Liver (tissue), 8 donors: ENCODE measurements at regions not wholly inside any gene's neighbourhood (a gene's known extent, or its start where the extent isn't known, plus 50 kb on each side); places are given as distances from the start of the nearest gene placed in this dataset.

Experiments
- DNase-seq: peaks from one replicate; pipeline ENCODE4 v3.0.0-alpha.2; 2017; ENCODE audit warnings: low spot score
- H3K27ac ChIP-seq, 2 donors: one replicate each; pipeline ENCODE4 v1.7.0; 2013; ENCODE audit warnings: inconsistent platforms in 2 of 2, low read length in 2 of 2, control low read depth in 1 of 2, low read depth in 1 of 2, mild to moderate bottlenecking in 1 of 2
- H3K27me3 ChIP-seq, 4 donors: one replicate each; pipeline versions ENCODE4 v1.6.1 to v1.7.0; 2013; ENCODE audit warnings: low read length in 3 of 4, inconsistent platforms in 1 of 4, mild to moderate bottlenecking in 1 of 4, moderate library complexity in 1 of 4; ENCODE audit not compliant: control insufficient read depth in 4 of 4, insufficient read depth in 4 of 4
- H3K36me3 ChIP-seq, 4 donors: one replicate each; pipeline versions ENCODE4 v1.6.1 to v1.7.0; 2013; ENCODE audit warnings: low read length in 3 of 4, mild to moderate bottlenecking in 3 of 4, low read depth in 1 of 4, moderate library complexity in 1 of 4; ENCODE audit not compliant: control insufficient read depth in 4 of 4, insufficient read depth in 3 of 4
- H3K4me1 ChIP-seq, 4 donors: one replicate each; pipeline versions ENCODE4 v1.6.1 to v1.7.0; 2013; ENCODE audit warnings: low read length in 3 of 4, mild to moderate bottlenecking in 3 of 4, moderate library complexity in 1 of 4; ENCODE audit not compliant: control insufficient read depth in 4 of 4, insufficient read depth in 4 of 4
- H3K4me3 ChIP-seq, 3 donors: one replicate each; pipeline versions ENCODE4 v1.6.1 to v1.7.0; 2013; ENCODE audit warnings: low read length in 3 of 3, control low read depth in 1 of 3, low read depth in 1 of 3, mild to moderate bottlenecking in 1 of 3
- H3K9ac ChIP-seq, 2 donors: one replicate each; pipeline ENCODE4 v1.7.0; 2013; ENCODE audit warnings: low read length in 2 of 2, mild to moderate bottlenecking in 2 of 2, moderate library complexity in 2 of 2, control low read depth in 1 of 2, low read depth in 1 of 2
- H3K9me3 ChIP-seq, 4 donors: one replicate each; pipeline versions ENCODE4 v1.6.1 to v1.7.0; 2013; ENCODE audit warnings: low read length in 3 of 4; ENCODE audit not compliant: control insufficient read depth in 4 of 4
- EGR1 ChIP-seq, 2 donors: IDR thresholded peaks; 2 replicates each; pipeline ENCODE4 v1.6.1; 2016 to 2018; ENCODE audit warnings: antibody characterized with exemption in 2 of 2, low read depth in 2 of 2
- FOXA1 ChIP-seq: IDR thresholded peaks from 2 replicates; pipeline ENCODE4 v1.6.1; 2016; ENCODE audit warnings: antibody characterized with exemption
- FOXA2 ChIP-seq: IDR thresholded peaks from 2 replicates; pipeline ENCODE4 v1.6.1; 2016; ENCODE audit warnings: antibody characterized with exemption
- GABPA ChIP-seq, 2 donors: IDR thresholded peaks in 1 of 2; conservative IDR thresholded peaks in 1 of 2; 2 replicates each; pipeline ENCODE4 v1.6.1; 2016; ENCODE audit warnings: antibody characterized with exemption in 2 of 2, mild to moderate bottlenecking in 1 of 2, moderate library complexity in 1 of 2
- HNF4A ChIP-seq, 2 donors: conservative IDR thresholded peaks; 2 replicates each; pipeline ENCODE4 v1.6.1; 2016; ENCODE audit warnings: antibody characterized with exemption in 2 of 2, mild to moderate bottlenecking in 2 of 2
- HNF4G ChIP-seq: IDR thresholded peaks from 2 replicates; pipeline ENCODE4 v1.6.1; 2016; ENCODE audit warnings: antibody characterized with exemption
- JUND ChIP-seq, 2 donors: IDR thresholded peaks; 2 replicates each; pipeline ENCODE4 v1.6.1; 2016; ENCODE audit warnings: antibody characterized with exemption in 2 of 2
- MAX ChIP-seq: IDR thresholded peaks from 2 replicates; pipeline ENCODE4 v1.6.1; 2016; ENCODE audit warnings: antibody characterized with exemption
- NR2F2 ChIP-seq: IDR thresholded peaks from 2 replicates; pipeline ENCODE4 v1.6.1; 2016; ENCODE audit warnings: antibody characterized with exemption
- RAD21 ChIP-seq, 2 donors: IDR thresholded peaks; 2 replicates each; pipeline ENCODE4 v1.6.1; 2016; ENCODE audit warnings: antibody characterized with exemption in 2 of 2, mild to moderate bottlenecking in 2 of 2
- RXRA ChIP-seq, 2 donors: IDR thresholded peaks; 2 replicates each; pipeline ENCODE4 v1.6.1; 2017 to 2018; ENCODE audit warnings: antibody characterized with exemption in 2 of 2, mild to moderate bottlenecking in 1 of 2
- SP1 ChIP-seq: IDR thresholded peaks from 2 replicates; pipeline ENCODE4 v1.6.1; 2018; ENCODE audit warnings: antibody characterized with exemption, mild to moderate bottlenecking
- TAF1 ChIP-seq: conservative IDR thresholded peaks from 2 replicates; pipeline ENCODE4 v1.6.1; 2016; ENCODE audit warnings: antibody characterized with exemption, mild to moderate bottlenecking
- YY1 ChIP-seq: IDR thresholded peaks from 2 replicates; pipeline ENCODE4 v1.6.1; 2016; ENCODE audit warnings: antibody characterized with exemption, mild to moderate bottlenecking
- ZBTB33 ChIP-seq: IDR thresholded peaks from 2 replicates; pipeline ENCODE4 v1.6.1; 2016; ENCODE audit warnings: antibody characterized with exemption
- WGBS: extraction: QIAGEN DNeasy Blood & Tissue Kit; methylation state at CpG from one replicate; pipeline ENCODE4 v1.1.7; 2013; 5-methylcytosine and 5-hydroxymethylcytosine counted together
- TF ChIP-seq, protein P1 (sequence below): IDR thresholded peaks from 2 replicates; pipeline ENCODE4 v1.6.1; 2016; ENCODE audit warnings: antibody characterized with exemption, mild to moderate bottlenecking
- TF ChIP-seq, protein P2 (sequence below): IDR thresholded peaks from 2 replicates; pipeline ENCODE4 v1.6.1; 2016; ENCODE audit warnings: antibody characterized with exemption
- TF ChIP-seq, protein P3 (sequence below): fragments of 150-350 bp; IDR thresholded peaks from 2 replicates; pipeline ENCODE4 v1.5.1; 2017; ENCODE audit warnings: improper control_type of control experiment, low read depth, low read length; ENCODE audit not compliant: missing input control
- donor health status: healthy.
- donor health status: healthy.
- donor health status: healthy.
- donor health status: healthy.
- donor health status: healthy.

GRCh38 chr14:25132094-25132493 lies 82.1 kb upstream of the STXBP6 start:
- DNase-seq: no peak
- no peaks in the 10 kb centered on the region for H3K36me3 ChIP-seq
- no peak overlapping the region for H3K9ac ChIP-seq
- H3K4me3 ChIP-seq: no peak overlapping the region
- H3K9me3 ChIP-seq: no peaks in the 10 kb centered on the region
- TF ChIP-seq SP1 (no peak), RXRA (IDR thresholded peaks at IDR 0.05) (no peak), JUND (IDR thresholded peaks at IDR 0.05) (no peak), NR2F2 (no peak), RAD21 (IDR thresholded peaks at IDR 0.05) (no peak), ZBTB33 (no peak), EGR1 (IDR thresholded peaks at IDR 0.05; ENCODE audit: low read depth in 2 of 2) (no peak), YY1 (no peak), MAX (no peak), GABPA (IDR thresholded peaks at IDR 0.05 in 1 of 2, conservative IDR thresholded peaks at IDR 0.05 in 1 of 2) (no peak), FOXA1 (no peak), HNF4A (conservative IDR thresholded peaks at IDR 0.05) (no peak), FOXA2 (no peak), TAF1 (no peak), HNF4G (no peak)
- TF ChIP-seq, protein P1, sequence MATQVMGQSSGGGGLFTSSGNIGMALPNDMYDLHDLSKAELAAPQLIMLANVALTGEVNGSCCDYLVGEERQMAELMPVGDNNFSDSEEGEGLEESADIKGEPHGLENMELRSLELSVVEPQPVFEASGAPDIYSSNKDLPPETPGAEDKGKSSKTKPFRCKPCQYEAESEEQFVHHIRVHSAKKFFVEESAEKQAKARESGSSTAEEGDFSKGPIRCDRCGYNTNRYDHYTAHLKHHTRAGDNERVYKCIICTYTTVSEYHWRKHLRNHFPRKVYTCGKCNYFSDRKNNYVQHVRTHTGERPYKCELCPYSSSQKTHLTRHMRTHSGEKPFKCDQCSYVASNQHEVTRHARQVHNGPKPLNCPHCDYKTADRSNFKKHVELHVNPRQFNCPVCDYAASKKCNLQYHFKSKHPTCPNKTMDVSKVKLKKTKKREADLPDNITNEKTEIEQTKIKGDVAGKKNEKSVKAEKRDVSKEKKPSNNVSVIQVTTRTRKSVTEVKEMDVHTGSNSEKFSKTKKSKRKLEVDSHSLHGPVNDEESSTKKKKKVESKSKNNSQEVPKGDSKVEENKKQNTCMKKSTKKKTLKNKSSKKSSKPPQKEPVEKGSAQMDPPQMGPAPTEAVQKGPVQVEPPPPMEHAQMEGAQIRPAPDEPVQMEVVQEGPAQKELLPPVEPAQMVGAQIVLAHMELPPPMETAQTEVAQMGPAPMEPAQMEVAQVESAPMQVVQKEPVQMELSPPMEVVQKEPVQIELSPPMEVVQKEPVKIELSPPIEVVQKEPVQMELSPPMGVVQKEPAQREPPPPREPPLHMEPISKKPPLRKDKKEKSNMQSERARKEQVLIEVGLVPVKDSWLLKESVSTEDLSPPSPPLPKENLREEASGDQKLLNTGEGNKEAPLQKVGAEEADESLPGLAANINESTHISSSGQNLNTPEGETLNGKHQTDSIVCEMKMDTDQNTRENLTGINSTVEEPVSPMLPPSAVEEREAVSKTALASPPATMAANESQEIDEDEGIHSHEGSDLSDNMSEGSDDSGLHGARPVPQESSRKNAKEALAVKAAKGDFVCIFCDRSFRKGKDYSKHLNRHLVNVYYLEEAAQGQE: no peak
- TF ChIP-seq, protein P2, sequence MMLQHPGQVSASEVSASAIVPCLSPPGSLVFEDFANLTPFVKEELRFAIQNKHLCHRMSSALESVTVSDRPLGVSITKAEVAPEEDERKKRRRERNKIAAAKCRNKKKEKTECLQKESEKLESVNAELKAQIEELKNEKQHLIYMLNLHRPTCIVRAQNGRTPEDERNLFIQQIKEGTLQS: no peak
- TF ChIP-seq, protein P3, sequence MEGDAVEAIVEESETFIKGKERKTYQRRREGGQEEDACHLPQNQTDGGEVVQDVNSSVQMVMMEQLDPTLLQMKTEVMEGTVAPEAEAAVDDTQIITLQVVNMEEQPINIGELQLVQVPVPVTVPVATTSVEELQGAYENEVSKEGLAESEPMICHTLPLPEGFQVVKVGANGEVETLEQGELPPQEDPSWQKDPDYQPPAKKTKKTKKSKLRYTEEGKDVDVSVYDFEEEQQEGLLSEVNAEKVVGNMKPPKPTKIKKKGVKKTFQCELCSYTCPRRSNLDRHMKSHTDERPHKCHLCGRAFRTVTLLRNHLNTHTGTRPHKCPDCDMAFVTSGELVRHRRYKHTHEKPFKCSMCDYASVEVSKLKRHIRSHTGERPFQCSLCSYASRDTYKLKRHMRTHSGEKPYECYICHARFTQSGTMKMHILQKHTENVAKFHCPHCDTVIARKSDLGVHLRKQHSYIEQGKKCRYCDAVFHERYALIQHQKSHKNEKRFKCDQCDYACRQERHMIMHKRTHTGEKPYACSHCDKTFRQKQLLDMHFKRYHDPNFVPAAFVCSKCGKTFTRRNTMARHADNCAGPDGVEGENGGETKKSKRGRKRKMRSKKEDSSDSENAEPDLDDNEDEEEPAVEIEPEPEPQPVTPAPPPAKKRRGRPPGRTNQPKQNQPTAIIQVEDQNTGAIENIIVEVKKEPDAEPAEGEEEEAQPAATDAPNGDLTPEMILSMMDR: no peak
- no peak overlapping the region for H3K27ac ChIP-seq
- WGBS: 81% methylated on average over 2 of the region's 2 CpGs
- H3K4me1 ChIP-seq: peaks cover 0 to 3% (median 1%) of the 10 kb centered on the region in 4 donors
- peaks cover 0 to 7% (median 1%) of the 10 kb centered on the region in 4 donors for H3K27me3 ChIP-seq
